HL-60 (cell line): ENCODE measurements at regions not wholly inside any gene's neighbourhood (a gene's known extent, or its start where the extent isn't known, plus 50 kb on each side); places are given as distances from the start of the nearest gene placed in this dataset.
A peak's percentile ranks its signal among the peaks of the same experiment; 100 is the strongest.

ENCODE experiments used
- DNase-seq, 2 experiments: peaks; one replicate each; pipeline ENCODE4 v3.0.0-alpha.2; 2010 to 2020; ENCODE audit warnings: low read depth in 1 of 2, low spot score in 1 of 2
- H3K27ac ChIP-seq: fragments of 250-450 bp; sonication (Bioruptor Pico); replicated peaks from 2 replicates; pipeline ENCODE4 v1.5.1; 2020; ENCODE audit warnings: mild to moderate bottlenecking, moderate library complexity
- H3K27me3 ChIP-seq: fragments of 250-450 bp; sonication (Bioruptor Pico); 2 replicates; pipeline ENCODE4 v1.5.1; 2021; ENCODE audit warnings: mild to moderate bottlenecking, moderate library complexity; ENCODE audit not compliant: insufficient read depth, poor library complexity, severe bottlenecking
- H3K4me3 ChIP-seq: replicated peaks from 2 replicates; pipeline ENCODE4 v1.5.1; 2011; ENCODE audit warnings: mild to moderate bottlenecking, control low read depth, low read length; ENCODE audit not compliant: insufficient read depth
- CTCF ChIP-seq: IDR thresholded peaks from one replicate; pipeline ENCODE4 v1.5.1; 2011; ENCODE audit warnings: low read length, control low read depth, inconsistent platforms; ENCODE audit not compliant: insufficient read depth
- GABPA ChIP-seq: IDR thresholded peaks from 2 replicates; pipeline ENCODE4 v1.6.1; 2012; ENCODE audit warnings: low read depth
- POLR2AphosphoS5 ChIP-seq: IDR thresholded peaks from 2 replicates; pipeline ENCODE4 v1.6.1; 2012; ENCODE audit warnings: low read depth
- REST ChIP-seq: IDR thresholded peaks from 2 replicates; pipeline ENCODE4 v1.6.1; 2012; ENCODE audit warnings: low read depth; ENCODE audit not compliant: insufficient replicate concordance
- SPI1 ChIP-seq: IDR thresholded peaks from 2 replicates; pipeline ENCODE4 v1.6.1; 2012; ENCODE audit warnings: low read depth, mild to moderate bottlenecking, borderline replicate concordance

- no peaks in the 10 kb centered on the region for H3K27me3 ChIP-seq
- H3K4me3 ChIP-seq: no peak overlapping the region
- DNase-seq: no peak
- TF ChIP-seq GABPA: no peak
- H3K27ac ChIP-seq: peak overlapping the region; percentile 84
Measured at GRCh38 chr7:41882256-41882655, 179.4 kb upstream of the INHBA start.

GRCh38 chr7:41881331-41882130 is 178.6 kb upstream of the INHBA start:
- H3K4me3 ChIP-seq: no peak overlapping the region

GRCh38 chr7:41880107-41880506 is 177.2 kb upstream of the INHBA start:
- no peak overlapping the region for H3K4me3 ChIP-seq
- no peak for DNase-seq
- peak overlapping the region; percentile 84 for H3K27ac ChIP-seq
- TF ChIP-seq CTCF: no peak
- TF ChIP-seq REST: no peak
- TF ChIP-seq GABPA: no peak
- no peak for TF ChIP-seq SPI1
- TF ChIP-seq POLR2AphosphoS5: no peak
- H3K27me3 ChIP-seq: no peaks in the 10 kb centered on the region

More at GRCh38 chr7:41881331-41882130, 178.6 kb upstream of the INHBA start:
- peak; percentile 9 for TF ChIP-seq REST
- no peak for TF ChIP-seq CTCF
- TF ChIP-seq POLR2AphosphoS5: peak; percentile 78
- TF ChIP-seq SPI1: peak; percentile 98
- peak; percentile 64 for TF ChIP-seq GABPA
- Histone ChIP-seq H3K27ac (peak overlapping the region; percentile 84), H3K27me3 (no peaks in the 10 kb centered on the region)
- DNase-seq: peak; percentile 94 to 97

- Histone ChIP-seq H3K27ac (no peak overlapping the region), H3K4me3 (no peak overlapping the region), H3K27me3 (no peaks in the 10 kb centered on the region)
- no peak for TF ChIP-seq REST
- TF ChIP-seq CTCF: no peak
- no peak for TF ChIP-seq GABPA
- no peak for TF ChIP-seq POLR2AphosphoS5
- no peak for TF ChIP-seq SPI1
- DNase-seq: no peak
Measured at GRCh38 chr7:41879403-41879802, 176.5 kb upstream of the INHBA start.
